ENCODE measurements at regions not wholly inside any gene's neighbourhood (a gene's known extent, or its start where the extent isn't known, plus 50 kb on each side); places are given as distances from the start of the nearest gene placed in this dataset.

DNA sequence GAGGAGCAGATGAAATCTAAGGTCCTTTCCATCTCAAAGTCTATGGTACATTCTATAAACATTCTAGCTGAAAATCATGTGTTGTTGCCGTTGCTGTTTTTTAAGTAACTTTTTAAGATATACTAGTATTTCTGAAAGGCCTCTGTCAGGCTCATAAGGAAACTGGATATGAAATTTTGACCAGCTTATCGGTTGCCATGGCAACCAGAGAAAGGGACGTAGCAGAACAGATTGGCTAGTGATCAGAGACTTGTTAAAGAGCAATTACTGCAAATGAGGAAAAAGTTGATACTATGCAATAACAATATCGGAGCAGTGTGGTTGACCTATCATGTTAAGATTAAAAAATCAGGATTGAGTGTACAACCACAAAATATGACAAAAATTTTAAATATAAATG, 57.0 kb upstream of the RNF180 start:
- no peak for TF ChIP-seq EZH2phosphoT487 (IDR thresholded peaks at IDR 0.05; ENCODE audit: insufficient read depth, low read depth)
- no peak for TF ChIP-seq EZH2 (IDR thresholded peaks at IDR 0.05; ENCODE audit: insufficient read depth, poor library complexity, severe bottlenecking)

Measured in GM23248 (cell line).